T-cell (primary cell): ENCODE measurements at regions not wholly inside any gene's neighbourhood (a gene's known extent, or its start where the extent isn't known, plus 50 kb on each side); places are given as distances from the start of the nearest gene placed in this dataset.
"Not testable (repeated sequence)": the region's sequence is repeated elsewhere in the genome, so short reads cannot be mapped to it uniquely, and the experiment has no call there.

Source experiments
- ATAC-seq, 4 experiments: fragments of 200-7000 bp in 3 of 4; fragments of 150-1000 bp in 1 of 4; cut with Tn5 transposase; replicated peaks in 1 of 4; 1 replicate in 3 of 4; 2 replicates in 1 of 4; pipeline ENCODE4 v1.10.0; 2021; ENCODE audit warnings: moderate library complexity in 3 of 4, mild to moderate bottlenecking in 2 of 4, moderate number of reproducible peaks in 1 of 4
- CTCF ChIA-PET, 2 donors: fragments of 300-600 bp; sonication (Branson Sonifier 250); formaldehyde crosslinking; loops; one replicate each; lab custom pipeline; 2022; ENCODE audit warnings: antibody characterized with exemption in 2 of 2; lab: Charles Lee
- POLR2A ChIA-PET, 2 donors: fragments of 300-600 bp; sonication (Branson Sonifier 250); formaldehyde crosslinking; loops; one replicate each; lab custom pipeline; 2022; ENCODE audit warnings: antibody characterized with exemption in 2 of 2; lab: Charles Lee
- DNase-seq, 35 experiments: peaks; one replicate each; pipeline versions ENCODE4 v3.0.0 to v3.0.0-alpha.2; 2013 to 2023
- H3K27ac ChIP-seq: one replicate; pipeline ENCODE4 v1.5.1; 2013; ENCODE audit warnings: low read length
- H3K27me3 ChIP-seq, 2 experiments: replicated peaks in 1 of 2; 1 replicate in 1 of 2; 2 replicates in 1 of 2; pipeline versions ENCODE4 v1.6.1 to v1.7.0; 2013; ENCODE audit warnings: low read length in 1 of 2, mixed read lengths in 1 of 2; ENCODE audit not compliant: control insufficient read depth in 2 of 2, insufficient read depth in 2 of 2; ENCODE audit errors: extremely low read depth in 1 of 2
- H3K36me3 ChIP-seq, 2 donors: 1 replicate in 1 of 2; 2 replicates in 1 of 2; pipeline versions ENCODE4 v1.6.1 to v1.7.0; 2013; ENCODE audit warnings: low read length in 1 of 2; ENCODE audit not compliant: control insufficient read depth in 2 of 2, insufficient read depth in 1 of 2; ENCODE audit errors: extremely low read depth in 1 of 2
- H3K4me1 ChIP-seq, 2 experiments: 1 replicate in 1 of 2; 2 replicates in 1 of 2; pipeline versions ENCODE4 v1.6.1 to v1.7.0; 2013; ENCODE audit warnings: low read length in 2 of 2, mixed read lengths in 1 of 2; ENCODE audit not compliant: insufficient read depth in 2 of 2, control insufficient read depth in 1 of 2; ENCODE audit errors: extremely low read depth in 1 of 2
- H3K4me3 ChIP-seq, 2 donors: 1 replicate in 1 of 2; 2 replicates in 1 of 2; pipeline versions ENCODE4 v1.5.1 to v1.7.0; 2013; ENCODE audit warnings: mild to moderate bottlenecking in 2 of 2, low read length in 1 of 2, moderate library complexity in 1 of 2; ENCODE audit not compliant: control insufficient read depth in 1 of 2; ENCODE audit errors: extremely low read depth in 1 of 2
- H3K9me3 ChIP-seq: 2 replicates; pipeline ENCODE4 v1.7.0; 2013
- H3K27ac Mint-ChIP-seq, 2 donors: one replicate each; pipeline ENCODE4 v1.8.0; 2020 to 2021; ENCODE audit warnings: mild to moderate bottlenecking in 2 of 2, mixed read lengths in 2 of 2
- H3K27me3 Mint-ChIP-seq, 2 donors: one replicate each; pipeline ENCODE4 v1.8.0; 2021 to 2022; ENCODE audit warnings: mixed read lengths in 2 of 2
- H3K36me3 Mint-ChIP-seq: one replicate; pipeline ENCODE4 v1.8.0; 2021; ENCODE audit warnings: mixed read lengths
- H3K4me1 Mint-ChIP-seq, 3 donors: one replicate each; pipeline ENCODE4 v1.8.0; 2020 to 2022; ENCODE audit warnings: mixed read lengths in 3 of 3, mild to moderate bottlenecking in 1 of 3
- H3K4me3 Mint-ChIP-seq, 3 donors: one replicate each; pipeline ENCODE4 v1.8.0; 2020 to 2022; ENCODE audit warnings: mild to moderate bottlenecking in 3 of 3, mixed read lengths in 3 of 3, moderate library complexity in 3 of 3
- H3K9me3 Mint-ChIP-seq, 3 donors: one replicate each; pipeline ENCODE4 v1.8.0; 2020 to 2022; ENCODE audit warnings: mixed read lengths in 3 of 3
- WGBS: methylation state at CpG from one replicate; pipeline ENCODE4 v1.1.5; 2013; ENCODE audit warnings: missing lambda C conversion rate; ENCODE audit not compliant: insufficient coverage; 5-methylcytosine and 5-hydroxymethylcytosine counted together

DNA sequence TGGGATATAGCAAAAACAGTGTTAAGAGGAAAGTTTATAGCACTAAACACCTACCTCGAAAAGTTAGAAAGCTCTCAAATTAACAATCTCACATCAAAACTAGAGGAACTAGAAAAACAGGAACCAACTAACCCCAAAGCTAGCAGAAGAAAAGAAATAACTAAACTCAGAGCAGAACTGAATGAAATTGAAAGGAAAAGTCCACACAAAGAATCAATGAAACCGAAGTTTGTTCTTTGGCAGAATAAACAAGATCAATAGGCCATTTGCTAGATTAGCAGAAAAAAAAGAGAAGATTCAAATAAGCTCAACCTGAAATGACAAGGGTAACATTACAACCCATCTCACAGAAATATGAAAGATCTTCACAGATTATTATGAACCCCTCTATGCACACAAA is 234.8 kb upstream of the ISL1 start:
- ATAC-seq (no peak), DNase-seq (no peak)
- Histone ChIP-seq H3K27me3 (no peaks in the 10 kb centered on the region), H3K36me3 (no peaks in the 10 kb centered on the region), H3K4me1 (no peaks in the 10 kb centered on the region), H3K27ac (no peak overlapping the region), H3K4me3 (no peak overlapping the region), H3K9me3 (no peaks in the 10 kb centered on the region)
- H3K4me1 Mint-ChIP-seq: no peaks in the 10 kb centered on the region
- no CpG with 5 or more reads among the region's 2 CpGs for WGBS
- POLR2A ChIA-PET: no interaction called here
- H3K27ac Mint-ChIP-seq: no peak overlapping the region
- H3K36me3 Mint-ChIP-seq: no peaks in the 10 kb centered on the region
- CTCF ChIA-PET: no interaction called here
- H3K27me3 Mint-ChIP-seq: no peaks in the 10 kb centered on the region
- peaks cover 17 to 54% (median 31%) of the 10 kb centered on the region in 3 donors for H3K9me3 Mint-ChIP-seq
- no peak overlapping the region for H3K4me3 Mint-ChIP-seq

DNA sequence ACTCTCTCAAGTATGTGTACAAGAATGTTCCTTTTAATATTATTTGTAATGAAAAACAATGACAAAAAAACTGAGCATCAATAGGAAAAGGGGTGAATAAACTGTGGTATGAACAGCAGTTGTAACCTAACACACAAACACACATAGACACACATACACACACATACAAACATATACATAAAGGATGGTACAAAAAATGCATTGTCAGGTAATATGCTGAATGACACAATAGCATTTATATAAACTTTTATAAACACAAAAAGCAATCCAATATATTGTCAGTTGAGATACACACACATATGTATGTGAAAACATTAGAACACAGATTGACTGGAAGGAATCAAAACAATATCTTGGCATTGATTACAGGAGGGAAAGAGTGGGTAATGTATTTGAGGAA is 227.0 kb upstream of the ISL1 start:
- no peak overlapping the region for H3K4me3 Mint-ChIP-seq
- H3K4me1 Mint-ChIP-seq: no peaks in the 10 kb centered on the region
- H3K27ac Mint-ChIP-seq: no peak overlapping the region

GRCh38 chr5:51156838-51157237 is 226.4 kb upstream of the ISL1 start:
- Histone ChIP-seq H3K36me3 (no peaks in the 10 kb centered on the region), H3K27me3 (no peaks in the 10 kb centered on the region), H3K4me3 (no peak overlapping the region), H3K27ac (no peak overlapping the region), H3K4me1 (no peaks in the 10 kb centered on the region), H3K9me3 (no peaks in the 10 kb centered on the region)
- Mint-ChIP-seq H3K27ac (no peak overlapping the region), H3K4me1 (no peaks in the 10 kb centered on the region), H3K9me3 (peaks cover 20 to 27% (median 21%) of the 10 kb centered on the region in 3 donors), H3K36me3 (no peaks in the 10 kb centered on the region), H3K4me3 (no peak overlapping the region), H3K27me3 (no peaks in the 10 kb centered on the region)
- WGBS: 29% methylated on average over 7 of the region's 8 CpGs
- no peak for DNase-seq
- ChIA-PET CTCF (no interaction called here), POLR2A (no interaction called here)
- ATAC-seq: no peak

More for the DNA sequence above, 227.0 kb upstream of the ISL1 start:
- Histone ChIP-seq H3K27ac (no peak overlapping the region), H3K9me3 (no peaks in the 10 kb centered on the region), H3K36me3 (no peaks in the 10 kb centered on the region), H3K4me3 (no peak overlapping the region), H3K4me1 (no peaks in the 10 kb centered on the region), H3K27me3 (no peaks in the 10 kb centered on the region)
- ChIA-PET CTCF (no interaction called here), POLR2A (no interaction called here)
- H3K27me3 Mint-ChIP-seq: no peaks in the 10 kb centered on the region
- no peak for ATAC-seq
- no peaks in the 10 kb centered on the region for H3K36me3 Mint-ChIP-seq
- no peak for DNase-seq
- peaks cover 17 to 25% (median 20%) of the 10 kb centered on the region in 3 donors for H3K9me3 Mint-ChIP-seq

DNA sequence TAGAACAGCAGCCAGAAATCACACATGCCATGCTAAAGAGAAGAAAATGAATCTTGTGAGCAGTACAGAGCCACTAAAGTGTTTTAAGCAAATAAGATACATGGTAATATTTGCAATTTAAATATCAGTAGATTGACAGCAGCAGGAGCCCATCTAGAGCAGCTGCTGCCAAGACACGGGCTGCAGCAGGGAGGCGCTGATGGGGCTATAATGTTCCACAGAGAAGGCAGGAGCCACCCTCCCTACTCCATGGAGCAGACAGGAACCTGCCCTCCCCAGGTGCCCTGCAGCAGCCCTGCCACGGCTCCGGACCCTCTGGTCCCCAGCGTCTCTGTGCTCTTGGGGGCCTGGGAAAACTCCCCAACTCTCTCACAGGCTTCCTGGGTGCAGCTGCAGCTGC is 224.1 kb upstream of the ISL1 start:
- Histone ChIP-seq H3K4me3 (no peak overlapping the region), H3K27ac (no peak overlapping the region), H3K36me3 (no peaks in the 10 kb centered on the region), H3K27me3 (no peaks in the 10 kb centered on the region), H3K4me1 (no peaks in the 10 kb centered on the region), H3K9me3 (no peaks in the 10 kb centered on the region)
- ChIA-PET POLR2A (no interaction called here), CTCF (interaction anchor here in 1 of 2 donors (0.6 kb wide), 1 partner anchor 10 kb away, joined by 3 read pairs; no protein-coding TSS in a partner anchor)
- no peak overlapping the region for H3K27ac Mint-ChIP-seq
- no peaks in the 10 kb centered on the region for H3K36me3 Mint-ChIP-seq
- DNase-seq: no peak
- H3K4me1 Mint-ChIP-seq: no peaks in the 10 kb centered on the region
- no peak overlapping the region for H3K4me3 Mint-ChIP-seq
- H3K27me3 Mint-ChIP-seq: no peaks in the 10 kb centered on the region
- peaks cover 31 to 34% (median 31%) of the 10 kb centered on the region in 3 donors for H3K9me3 Mint-ChIP-seq
- WGBS: 68% methylated on average over 5 of the region's 5 CpGs
- no peak for ATAC-seq

DNA sequence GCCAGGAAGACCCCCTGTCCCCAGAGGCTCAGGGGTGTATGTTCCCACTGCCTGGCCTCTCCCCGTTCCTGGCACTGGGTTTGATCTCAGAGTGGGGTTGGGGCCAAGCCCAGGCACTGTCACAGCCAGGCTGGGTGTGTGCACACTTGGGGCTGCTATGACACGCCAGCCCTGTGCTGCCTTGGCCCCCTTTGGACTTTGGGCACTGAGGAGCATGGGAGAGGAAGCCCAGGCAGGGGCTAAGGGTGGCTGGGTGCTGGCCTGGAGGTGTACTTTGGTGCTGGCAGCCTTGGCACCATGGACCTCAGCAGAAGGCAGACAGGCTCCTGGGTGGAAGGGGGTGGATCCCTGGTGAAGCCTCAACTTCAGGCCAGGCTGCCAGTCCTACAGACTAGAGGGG is 223.6 kb upstream of the ISL1 start:
- Mint-ChIP-seq H3K27ac (no peak overlapping the region), H3K4me3 (no peak overlapping the region), H3K27me3 (no peaks in the 10 kb centered on the region), H3K9me3 (peaks cover 31 to 33% (median 31%) of the 10 kb centered on the region in 3 donors), H3K4me1 (no peaks in the 10 kb centered on the region), H3K36me3 (no peaks in the 10 kb centered on the region)
- ChIA-PET POLR2A (no interaction called here), CTCF (no interaction called here)
- H3K36me3 ChIP-seq: no peaks in the 10 kb centered on the region
- H3K27ac ChIP-seq: no peak overlapping the region
- no peak for DNase-seq
- ATAC-seq: no peak
- H3K9me3 ChIP-seq: no peaks in the 10 kb centered on the region
- no peak overlapping the region for H3K4me3 ChIP-seq
- H3K4me1 ChIP-seq: no peaks in the 10 kb centered on the region
- no peaks in the 10 kb centered on the region for H3K27me3 ChIP-seq
- WGBS: 15% methylated on average over 2 of the region's 2 CpGs

DNA sequence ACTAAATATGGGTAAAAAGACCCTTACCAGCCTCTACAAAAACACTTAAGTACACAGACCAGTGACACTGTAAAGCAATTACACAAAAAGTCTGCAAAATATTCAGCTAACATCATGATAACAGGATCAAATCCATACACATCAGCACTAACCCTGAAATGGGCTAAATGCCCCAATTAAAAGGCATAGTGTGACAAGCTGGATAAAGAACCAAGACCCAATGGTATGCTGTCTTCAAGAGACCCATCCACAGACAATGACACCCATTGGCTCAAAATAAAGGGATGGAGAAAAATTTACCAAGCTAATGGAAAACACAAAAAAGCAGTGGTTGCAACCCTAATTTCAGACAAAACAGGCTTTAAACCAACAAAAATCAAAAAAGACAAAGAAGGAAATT is 221.0 kb upstream of the ISL1 start:
- Histone ChIP-seq H3K27me3 (no peaks in the 10 kb centered on the region), H3K27ac (no peak overlapping the region), H3K4me3 (no peak overlapping the region), H3K9me3 (no peaks in the 10 kb centered on the region), H3K4me1 (no peaks in the 10 kb centered on the region), H3K36me3 (no peaks in the 10 kb centered on the region)
- Mint-ChIP-seq H3K27ac (no peak overlapping the region), H3K4me3 (no peak overlapping the region), H3K9me3 (peaks cover 33 to 39% (median 37%) of the 10 kb centered on the region in 3 donors), H3K4me1 (no peaks in the 10 kb centered on the region), H3K36me3 (no peaks in the 10 kb centered on the region), H3K27me3 (no peaks in the 10 kb centered on the region)
- ATAC-seq: no peak
- POLR2A ChIA-PET: interaction anchor here in 1 of 2 donors (0.6 kb wide), 1 partner anchor 21 kb away, joined by 4 read pairs; no protein-coding TSS in a partner anchor
- CTCF ChIA-PET: no interaction called here
- DNase-seq: no peak

- H3K4me3 Mint-ChIP-seq, CTCF ChIA-PET, H3K4me1 ChIP-seq, H3K4me3 ChIP-seq, H3K9me3 ChIP-seq, H3K27ac ChIP-seq, H3K27me3 Mint-ChIP-seq, H3K36me3 Mint-ChIP-seq, H3K27ac Mint-ChIP-seq, H3K36me3 ChIP-seq, ATAC-seq, DNase-seq, H3K27me3 ChIP-seq, POLR2A ChIA-PET, H3K4me1 Mint-ChIP-seq: not testable (repeated sequence)
- H3K9me3 Mint-ChIP-seq: peaks cover 28 to 35% (median 32%) of the 10 kb centered on the region in 3 donors
- no CpG with 5 or more reads among the region's 12 CpGs for WGBS
Observed at GRCh38 chr5:51165621-51166020, 217.6 kb upstream of the ISL1 start.
